Adrenal gland (tissue), 5 donors: ENCODE measurements at regions not wholly inside any gene's neighbourhood (a gene's known extent, or its start where the extent isn't known, plus 50 kb on each side); places are given as distances from the start of the nearest gene placed in this dataset.

ENCODE experiments used
- CTCF ChIP-seq, 6 experiments: fragments of 450-650 bp in 4 of 6; fragments of 200-600 bp in 2 of 6; sonication (generic) in 1 of 6; IDR thresholded peaks; 1 replicate in 5 of 6; 2 replicates in 1 of 6; pipeline versions ENCODE4 v1.5.1 to v1.8.0; 2016 to 2021; ENCODE audit warnings: antibody characterized with exemption in 6 of 6, mild to moderate bottlenecking in 2 of 6, moderate library complexity in 1 of 6
- POLR2A ChIP-seq, 2 donors: fragments of 450-650 bp; IDR thresholded peaks; one replicate each; pipeline ENCODE4 v1.6.1; 2017; ENCODE audit warnings: antibody characterized with exemption in 2 of 2, mild to moderate bottlenecking in 2 of 2, moderate library complexity in 1 of 2
- donor health status: DM: no; HTN: no; CAD: no.

- TF ChIP-seq POLR2A (IDR thresholded peaks at IDR 0.05) (no peak), CTCF (IDR thresholded peaks at IDR 0.05) (no peak)
Measured at GRCh38 chr13:74449811-74450524, 315.8 kb upstream of the KLF12 start.
